ENCODE measurements at regions not wholly inside any gene's neighbourhood (a gene's known extent, or its start where the extent isn't known, plus 50 kb on each side); places are given as distances from the start of the nearest gene placed in this dataset.

DNA sequence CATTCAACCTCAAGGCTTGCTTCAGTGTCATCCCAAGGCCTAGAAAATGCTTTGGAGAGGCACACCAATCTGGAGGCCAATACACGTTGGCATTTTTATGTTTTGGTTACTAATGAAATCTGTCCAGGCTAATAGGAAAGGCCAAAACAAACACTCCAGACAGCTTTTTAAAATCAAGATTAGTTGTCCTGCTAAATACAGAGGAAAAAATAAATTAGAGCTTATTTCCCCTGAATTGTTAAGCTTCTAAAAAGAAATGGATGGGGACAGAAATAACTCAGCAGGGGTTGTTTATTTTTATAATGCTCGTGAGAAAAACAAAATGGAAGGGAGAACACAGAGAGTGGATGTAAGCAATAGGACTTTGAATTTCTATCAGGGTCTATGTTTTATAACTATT, 438.5 kb upstream of the LRRC4C start:
- TF ChIP-seq, protein P1, sequence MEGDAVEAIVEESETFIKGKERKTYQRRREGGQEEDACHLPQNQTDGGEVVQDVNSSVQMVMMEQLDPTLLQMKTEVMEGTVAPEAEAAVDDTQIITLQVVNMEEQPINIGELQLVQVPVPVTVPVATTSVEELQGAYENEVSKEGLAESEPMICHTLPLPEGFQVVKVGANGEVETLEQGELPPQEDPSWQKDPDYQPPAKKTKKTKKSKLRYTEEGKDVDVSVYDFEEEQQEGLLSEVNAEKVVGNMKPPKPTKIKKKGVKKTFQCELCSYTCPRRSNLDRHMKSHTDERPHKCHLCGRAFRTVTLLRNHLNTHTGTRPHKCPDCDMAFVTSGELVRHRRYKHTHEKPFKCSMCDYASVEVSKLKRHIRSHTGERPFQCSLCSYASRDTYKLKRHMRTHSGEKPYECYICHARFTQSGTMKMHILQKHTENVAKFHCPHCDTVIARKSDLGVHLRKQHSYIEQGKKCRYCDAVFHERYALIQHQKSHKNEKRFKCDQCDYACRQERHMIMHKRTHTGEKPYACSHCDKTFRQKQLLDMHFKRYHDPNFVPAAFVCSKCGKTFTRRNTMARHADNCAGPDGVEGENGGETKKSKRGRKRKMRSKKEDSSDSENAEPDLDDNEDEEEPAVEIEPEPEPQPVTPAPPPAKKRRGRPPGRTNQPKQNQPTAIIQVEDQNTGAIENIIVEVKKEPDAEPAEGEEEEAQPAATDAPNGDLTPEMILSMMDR (conservative IDR thresholded peaks at IDR 0.05 in 1 of 2, IDR thresholded peaks at IDR 0.05 in 1 of 2; ENCODE audit: low read depth in 1 of 2, low read length in 2 of 2) = no peak
- TF ChIP-seq EZH2 (IDR thresholded peaks at IDR 0.05; ENCODE audit: low read length, missing control alignments) = no peak
